Renal cortical epithelial cell (primary cell): ENCODE measurements at regions not wholly inside any gene's neighbourhood (a gene's known extent, or its start where the extent isn't known, plus 50 kb on each side); places are given as distances from the start of the nearest gene placed in this dataset.

Experiments
- DNase-seq: peaks from one replicate; pipeline ENCODE4 v3.0.0-alpha.2; 2011; ENCODE audit warnings: low read depth

DNA sequence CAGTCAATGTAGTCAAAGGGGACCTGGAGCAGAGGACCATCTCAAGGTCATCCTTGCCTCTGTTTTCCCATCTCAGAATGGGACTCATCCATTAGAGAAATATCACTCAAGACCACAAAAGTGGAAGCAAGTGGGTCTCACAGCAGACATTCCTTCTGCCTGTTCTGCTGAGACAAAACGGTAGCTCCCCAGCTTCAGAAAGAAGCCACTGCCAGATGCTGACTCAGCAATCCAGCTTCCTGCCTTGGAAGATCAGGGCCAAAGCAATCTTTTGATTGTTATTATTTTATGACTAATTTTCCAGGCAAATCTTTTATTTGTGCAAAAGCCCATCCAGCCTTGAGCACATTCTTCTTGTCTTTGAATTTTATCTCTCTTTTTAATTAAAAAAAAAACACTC, 86.8 kb downstream of the CCT6B start:
- no peak for DNase-seq

DNA sequence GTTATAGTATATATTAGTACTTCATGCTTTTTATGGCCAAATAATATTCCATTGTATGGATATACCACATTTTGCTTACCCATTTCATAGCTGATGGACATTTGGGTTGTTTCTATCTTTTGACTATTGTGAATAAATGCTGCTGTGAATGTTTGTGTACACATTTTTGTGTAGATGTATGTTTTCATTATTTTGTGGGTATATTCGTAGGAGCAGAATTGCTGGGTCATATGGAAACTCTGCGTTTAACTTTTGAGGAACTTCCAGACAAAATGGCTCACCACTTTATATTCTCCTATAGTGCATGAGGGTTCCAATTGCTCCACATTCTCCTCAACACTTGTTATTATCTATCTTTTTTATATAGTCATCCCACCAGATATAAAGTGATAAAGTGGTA, 88.6 kb downstream of the CCT6B start:
- DNase-seq = no peak

DNA sequence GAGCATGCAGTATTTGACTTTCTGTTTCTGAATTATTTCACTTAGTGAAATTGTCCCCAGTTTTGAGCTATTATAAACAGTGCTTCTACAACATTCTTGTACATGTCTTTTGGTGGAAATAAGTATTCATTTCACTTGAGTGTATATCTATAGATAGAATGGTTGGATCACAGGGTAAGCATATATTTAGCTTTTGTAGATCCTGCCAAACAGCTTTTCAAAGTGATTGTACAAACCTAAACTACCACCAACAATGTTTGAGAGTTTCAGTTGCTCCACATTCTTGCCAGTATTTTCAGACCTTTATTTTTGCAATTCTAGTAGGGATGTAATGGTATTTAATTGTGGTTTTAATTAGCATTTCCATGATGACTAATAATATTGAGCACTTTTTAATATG, 91.6 kb downstream of the CCT6B start:
- DNase-seq = no peak

DNA sequence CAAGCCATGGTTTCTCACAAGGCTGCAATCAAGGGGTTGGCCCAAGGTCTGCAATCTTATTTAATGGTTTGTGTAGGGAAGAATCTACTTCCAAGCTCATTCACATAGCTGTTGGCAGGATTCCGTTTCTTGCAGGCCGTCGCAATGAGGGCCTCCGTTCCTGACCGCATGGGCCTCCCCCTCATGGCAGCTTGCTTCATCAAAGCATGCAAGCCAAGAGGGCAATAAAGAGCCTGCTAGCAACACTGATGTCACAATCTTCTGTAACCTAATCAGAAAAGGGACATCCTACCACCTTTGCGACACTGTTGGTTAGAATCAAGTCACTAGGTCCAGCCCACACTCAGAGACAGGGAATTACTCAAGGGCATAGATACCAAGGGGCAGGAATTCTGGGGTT, 95.5 kb downstream of the CCT6B start:
- DNase-seq = no peak

DNA sequence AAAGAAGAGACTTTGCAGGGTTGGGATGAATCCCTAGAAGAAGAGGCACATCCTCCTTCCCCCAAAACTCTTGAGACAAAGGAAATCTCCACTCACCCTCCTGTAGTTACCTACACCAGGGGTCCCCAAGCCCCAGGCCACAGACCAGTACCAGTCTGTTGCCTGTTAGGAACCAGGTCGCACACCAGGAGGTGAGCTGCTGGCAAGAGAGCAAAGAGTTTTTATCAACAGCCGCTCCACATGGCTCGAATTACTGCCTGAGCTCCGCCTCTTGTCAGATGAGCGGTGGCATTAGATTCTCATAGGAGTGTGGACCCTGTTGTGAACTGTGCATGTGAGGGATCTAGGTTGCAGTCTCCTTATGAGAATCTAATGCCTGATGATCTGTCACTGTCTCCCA, 98.9 kb downstream of the CCT6B start:
- DNase-seq = no peak

DNA sequence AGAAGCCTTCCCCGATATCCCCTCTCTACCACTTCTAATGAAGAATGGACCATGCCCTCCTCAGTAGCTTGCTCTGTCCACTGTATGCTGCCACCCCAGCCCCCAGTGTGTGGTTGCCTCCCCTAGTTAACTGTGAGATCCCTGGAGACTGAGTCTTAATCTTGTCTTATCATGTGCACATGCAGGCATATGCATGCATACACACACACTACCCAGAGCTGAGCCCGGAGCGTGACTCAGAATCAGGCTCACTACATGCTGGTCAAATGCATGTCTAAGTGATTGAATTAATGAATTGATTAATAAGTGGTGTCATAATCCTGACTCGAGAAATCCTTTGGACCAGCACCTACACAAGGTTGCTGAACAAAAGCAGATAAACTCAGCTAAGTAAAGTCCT, 99.4 kb downstream of the CCT6B start:
- DNase-seq = no peak

DNA sequence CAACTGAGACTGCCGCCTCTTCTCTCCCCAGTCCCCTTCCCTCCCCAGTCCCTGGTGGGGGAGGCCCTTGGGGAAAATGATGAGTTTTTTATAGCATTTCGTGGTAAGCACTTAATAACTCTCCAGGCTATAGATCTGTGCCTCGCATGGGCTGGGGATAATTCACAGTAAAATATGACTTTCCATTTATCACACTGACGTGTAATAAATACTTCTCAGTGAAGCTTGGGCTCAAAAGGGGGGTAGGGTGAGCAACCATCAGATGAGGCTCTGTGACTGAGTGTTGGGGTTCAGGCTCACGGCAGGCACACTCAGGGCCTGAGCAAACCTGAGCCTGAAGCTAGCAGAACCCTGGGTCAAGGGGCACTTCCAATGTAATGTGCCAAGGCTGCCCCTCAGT, 101.6 kb downstream of the CCT6B start:
- DNase-seq = no peak

DNA sequence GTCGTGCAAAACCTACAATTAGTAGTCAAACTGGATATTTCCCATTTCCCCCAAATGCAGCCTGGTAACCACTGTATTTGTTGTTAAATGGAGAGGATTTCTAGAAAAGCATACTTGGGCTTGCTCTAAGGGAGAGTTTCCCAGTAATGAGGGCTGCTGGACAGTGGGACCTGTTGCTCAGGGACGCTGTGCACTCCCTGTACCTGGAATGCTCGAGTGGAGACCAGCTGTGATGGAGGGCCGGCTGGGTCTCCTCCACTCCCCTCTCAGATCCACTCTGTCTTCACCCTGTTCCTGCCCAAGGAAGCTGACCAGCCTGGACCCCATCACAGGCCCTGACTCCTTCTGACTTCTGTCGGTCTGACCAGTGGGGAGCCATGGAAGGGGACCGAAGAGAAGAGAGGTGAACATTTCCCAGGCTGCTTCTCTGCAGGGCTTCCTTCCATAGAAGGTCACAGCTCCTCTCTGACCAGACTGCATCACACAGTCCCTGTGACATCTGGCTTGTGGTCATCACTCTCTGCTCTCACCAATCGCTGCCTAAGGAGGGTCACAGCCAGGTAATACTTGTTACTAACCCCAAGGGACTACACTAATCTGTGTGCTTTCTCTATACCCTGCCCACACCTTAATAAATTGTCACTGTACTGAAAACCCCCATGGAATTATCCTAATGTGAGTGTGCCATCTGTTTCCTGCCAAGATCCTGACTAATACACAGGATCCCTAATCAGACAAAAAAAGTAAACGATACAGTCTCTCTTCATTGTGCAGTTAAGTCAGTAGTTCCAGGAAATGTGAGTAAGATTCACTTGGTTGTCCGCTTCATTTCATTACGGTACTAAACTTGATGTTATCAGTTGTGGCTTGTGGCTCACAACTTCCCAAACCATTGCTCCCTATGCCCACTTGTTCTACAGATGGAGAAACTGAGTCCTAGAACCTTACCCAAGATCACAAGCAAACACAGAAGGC, 102.4 kb downstream of the CCT6B start:
- DNase-seq = no peak

DNA sequence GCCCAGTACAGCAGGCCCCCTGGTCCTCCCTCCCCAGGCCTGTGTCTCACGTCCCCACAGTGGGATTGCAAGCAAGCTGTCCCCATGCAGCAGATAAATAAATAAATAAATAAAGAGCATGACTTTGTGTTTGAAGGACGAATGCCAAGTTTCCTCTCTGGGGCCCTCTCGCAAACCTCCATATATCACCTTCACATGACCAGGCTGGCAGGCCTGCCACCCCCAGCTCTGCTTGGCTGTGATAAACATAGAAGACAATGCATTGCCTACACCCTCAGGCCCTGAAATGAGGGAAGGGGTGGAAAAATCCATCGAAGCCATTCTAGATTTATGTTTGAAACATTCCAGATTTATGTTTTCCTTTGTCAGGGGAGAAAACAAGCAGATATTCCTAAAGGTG, 107.3 kb downstream of the CCT6B start:
- no peak for DNase-seq

DNA sequence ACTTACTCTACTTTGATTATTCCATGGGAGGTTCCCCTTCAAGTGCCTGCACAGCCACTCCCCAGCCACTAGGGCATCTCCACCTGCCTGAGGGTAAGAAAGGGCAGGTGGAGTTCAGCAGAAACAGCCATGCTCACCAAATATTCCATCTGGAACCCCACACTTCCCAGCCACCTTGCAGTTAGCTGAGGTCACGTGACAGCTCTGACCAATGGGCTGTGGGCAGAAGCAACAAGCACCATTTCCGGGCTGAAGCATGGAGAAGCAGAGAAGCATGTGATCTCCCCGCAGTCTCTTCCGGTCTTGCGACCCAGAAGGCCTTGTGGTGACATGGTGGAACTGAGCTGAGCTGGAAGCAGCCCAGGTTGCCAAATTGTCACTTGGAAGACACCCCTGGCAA, 108.6 kb downstream of the CCT6B start:
- DNase-seq = no peak

DNA sequence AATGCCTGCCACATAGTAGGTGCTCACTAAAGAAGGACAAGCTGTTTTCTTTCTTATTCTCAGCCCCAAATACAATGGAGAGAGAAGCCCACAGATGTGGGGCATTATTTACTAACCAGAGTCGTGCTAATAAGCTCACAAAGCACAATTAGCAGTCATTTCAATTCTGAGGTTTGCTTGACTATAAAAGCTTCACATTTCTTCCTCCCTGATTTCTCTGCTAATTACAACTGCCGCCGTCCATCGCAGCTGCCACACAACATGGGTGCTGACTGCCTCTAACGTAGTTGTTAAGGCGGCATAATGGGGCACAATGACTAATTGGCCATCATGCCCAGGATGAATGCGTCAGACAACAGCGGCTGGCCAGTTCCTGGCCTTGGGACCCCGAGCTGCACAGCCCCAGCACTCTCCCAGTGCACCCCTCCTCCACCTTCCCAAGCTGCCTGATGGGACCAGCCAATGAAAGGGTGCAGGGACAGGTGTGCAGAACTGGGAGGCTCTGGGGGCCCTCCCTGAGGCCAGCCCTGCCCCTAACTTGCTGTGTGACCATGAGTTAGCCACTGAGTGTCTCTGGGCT, 109.2 kb downstream of the CCT6B start:
- no peak for DNase-seq

DNA sequence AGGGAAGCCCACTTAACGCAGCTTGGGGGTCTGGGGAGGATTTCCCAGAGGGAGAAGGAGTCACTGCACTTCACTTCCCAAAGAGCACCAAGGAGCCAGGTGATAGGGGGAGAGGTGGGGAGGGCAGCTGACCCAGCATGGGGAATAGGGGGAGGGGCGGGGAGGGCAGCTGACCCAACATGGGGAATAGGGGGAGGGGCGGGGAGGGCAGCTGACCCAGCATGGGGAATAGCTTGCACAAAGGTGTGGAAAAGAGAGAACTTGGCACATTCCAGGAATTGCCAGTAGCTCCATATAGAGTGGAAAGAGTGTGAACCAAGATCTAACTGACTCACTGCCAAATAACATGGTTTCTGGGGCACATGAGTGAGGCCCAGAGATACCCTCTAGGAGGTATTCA, 110.3 kb downstream of the CCT6B start:
- DNase-seq = no peak

DNA sequence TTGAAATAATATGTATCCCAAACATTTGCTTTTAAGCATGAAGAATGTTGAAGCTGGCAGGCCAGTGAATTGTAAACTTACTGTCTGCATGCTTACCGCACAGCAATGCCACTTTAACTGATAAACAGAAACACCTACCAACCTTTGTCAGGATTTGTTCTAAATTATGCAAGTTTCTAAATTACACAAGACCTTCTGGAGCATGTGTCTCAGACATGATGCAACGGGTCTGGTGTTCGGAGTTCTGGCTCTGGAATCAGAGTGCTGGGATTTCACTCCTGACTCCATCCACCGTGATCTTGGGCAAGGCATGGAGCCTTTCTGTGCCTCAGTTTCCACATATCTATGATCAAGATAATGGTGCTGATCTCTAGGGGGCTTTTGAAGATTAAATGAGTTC, 111.2 kb downstream of the CCT6B start:
- DNase-seq = no peak

DNA sequence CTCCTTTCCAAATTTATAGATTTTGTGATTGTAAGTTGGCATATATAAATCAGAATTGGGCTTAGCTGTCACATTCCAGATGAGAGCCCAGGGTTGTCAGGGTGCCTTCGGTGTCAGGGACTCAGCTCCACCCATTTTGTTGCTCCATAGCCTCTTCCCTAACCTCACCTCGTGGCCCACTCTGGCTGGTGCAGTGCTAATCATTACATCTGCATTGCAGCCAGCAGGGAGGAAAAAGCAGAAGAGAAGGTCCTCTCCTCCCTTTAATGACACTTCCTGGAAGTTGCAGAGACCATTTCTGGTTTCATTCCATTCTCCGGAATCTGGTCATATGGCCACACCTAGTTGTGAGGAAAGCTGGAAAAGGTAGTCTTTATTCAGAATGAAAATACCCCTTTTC, 113.3 kb downstream of the CCT6B start:
- DNase-seq = no peak

DNA sequence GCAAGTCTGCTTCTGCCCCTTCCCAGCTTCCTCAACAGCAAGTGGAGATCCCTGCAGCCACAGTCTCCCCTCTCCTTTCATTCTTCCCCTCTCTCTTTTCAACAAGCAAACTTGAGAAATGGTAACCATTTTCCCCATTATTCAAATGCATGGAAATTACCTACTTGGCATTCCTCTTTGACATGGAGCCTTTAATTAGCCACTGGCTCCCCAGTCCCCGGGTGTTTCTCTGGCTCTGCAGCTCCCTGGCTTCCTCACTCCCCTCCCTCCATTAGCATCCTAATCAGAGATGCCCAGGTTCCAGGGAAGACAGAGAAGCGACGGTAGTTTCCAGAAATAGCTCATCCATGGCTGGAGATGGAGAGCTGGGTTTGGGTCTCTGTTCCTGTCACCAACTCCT, 116.0 kb downstream of the CCT6B start:
- no peak for DNase-seq

DNA sequence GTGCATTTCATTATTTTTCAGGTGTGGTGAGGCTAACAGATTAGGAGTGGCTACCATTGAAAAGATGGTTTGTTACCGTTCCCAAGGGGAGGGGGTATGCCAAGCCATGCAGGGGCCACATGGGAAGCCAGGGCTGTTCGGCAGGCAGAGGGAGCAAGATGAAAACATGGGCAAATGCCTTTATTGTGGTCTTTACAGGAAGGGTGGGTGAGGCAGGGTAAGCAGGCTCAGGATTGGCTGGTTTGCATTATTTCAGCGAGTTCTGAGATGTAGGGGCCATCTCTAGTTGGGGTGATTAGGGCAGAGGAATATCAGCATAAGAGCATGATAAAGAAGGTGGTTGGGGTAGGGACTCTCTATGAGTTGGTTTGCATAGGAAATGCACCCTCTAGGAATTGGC, 117.6 kb downstream of the CCT6B start:
- DNase-seq = no peak

DNA sequence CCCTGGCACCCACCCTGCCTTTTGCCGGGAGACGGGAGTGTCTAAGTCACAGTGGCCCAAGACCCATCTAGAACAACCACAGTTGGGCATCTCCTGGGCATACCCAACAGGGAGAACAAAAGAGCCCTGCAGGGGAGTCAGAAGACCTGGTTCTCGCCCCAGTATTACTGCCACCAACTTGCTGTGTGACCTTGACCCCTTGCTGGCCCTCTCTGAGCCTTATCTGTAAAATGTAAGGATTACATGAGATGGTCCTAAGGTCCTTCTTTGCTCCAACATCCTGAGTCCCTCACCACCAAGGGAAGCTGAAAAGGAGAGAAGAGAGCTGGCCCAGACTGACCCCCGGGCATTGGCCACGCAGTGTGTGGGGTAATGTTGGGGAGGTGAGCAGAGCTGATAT, 119.0 kb downstream of the CCT6B start:
- DNase-seq = no peak

DNA sequence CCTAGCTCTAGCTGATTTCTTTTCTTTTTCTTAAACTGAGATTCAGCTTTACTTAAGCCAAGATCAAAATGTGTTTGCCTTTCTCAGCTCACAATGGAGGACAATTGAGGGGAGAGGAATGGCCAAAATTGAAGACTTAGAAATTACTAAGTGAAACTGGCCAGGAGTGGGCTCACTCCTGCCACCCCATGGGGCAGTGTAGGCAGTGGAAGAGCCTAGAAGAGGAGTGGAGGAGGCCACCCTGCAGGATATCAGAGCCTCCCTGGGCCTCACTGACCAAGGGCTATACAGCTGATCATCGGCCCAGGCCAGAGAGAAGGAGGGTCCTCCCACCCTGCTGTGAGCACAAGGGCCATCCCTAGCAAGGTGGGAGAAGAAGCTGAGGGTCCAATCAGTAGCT, 119.8 kb downstream of the CCT6B start:
- no peak for DNase-seq

DNA sequence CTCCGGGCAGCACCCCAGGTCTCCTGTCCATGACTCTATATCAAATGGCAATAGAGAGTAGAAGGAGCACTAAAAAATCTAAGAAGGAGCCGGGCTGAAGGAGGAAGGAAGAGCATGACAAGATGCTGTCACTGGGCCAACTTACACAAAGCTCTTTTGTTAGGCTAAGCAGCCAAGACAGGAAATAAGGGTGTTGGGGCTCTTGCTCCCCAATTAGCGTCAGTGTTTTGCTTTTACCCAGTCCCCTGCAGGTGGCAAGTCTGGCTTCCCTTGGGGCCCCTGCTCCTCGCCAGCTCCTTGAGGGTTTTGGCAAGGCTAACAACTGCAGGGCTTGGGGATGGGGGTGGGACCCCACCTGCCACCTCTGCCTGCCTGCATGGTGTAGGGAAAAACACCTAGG, 120.5 kb downstream of the CCT6B start:
- DNase-seq = no peak

DNA sequence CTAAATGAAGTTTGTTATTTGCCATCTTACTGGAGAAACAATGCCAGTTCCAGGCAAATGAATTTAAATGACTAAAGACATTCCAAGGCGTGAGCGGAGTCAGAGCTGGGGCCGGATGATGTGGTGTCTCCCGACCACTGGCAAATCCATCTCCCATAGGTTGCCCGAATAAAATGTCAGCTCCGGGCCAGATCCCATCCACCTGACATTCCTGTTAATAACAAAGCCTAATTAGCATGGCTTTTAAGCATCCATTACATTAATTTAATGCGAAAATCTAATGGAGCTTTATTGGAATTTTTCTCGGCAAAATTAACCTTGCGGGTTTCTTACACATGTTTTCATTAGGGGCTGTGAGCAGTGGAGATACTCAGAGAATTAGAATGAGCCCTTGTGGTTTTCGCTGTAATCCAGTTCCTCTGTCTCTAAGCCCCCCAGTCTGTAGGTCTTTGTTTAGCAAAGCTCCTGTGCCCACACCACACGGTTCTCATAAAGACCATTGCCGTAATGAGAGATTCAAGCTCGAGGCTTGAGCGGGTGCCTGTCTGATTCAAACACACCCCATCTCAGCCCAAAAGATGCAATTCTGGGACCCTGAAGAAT, 123.3 kb downstream of the CCT6B start:
- no peak for DNase-seq

DNA sequence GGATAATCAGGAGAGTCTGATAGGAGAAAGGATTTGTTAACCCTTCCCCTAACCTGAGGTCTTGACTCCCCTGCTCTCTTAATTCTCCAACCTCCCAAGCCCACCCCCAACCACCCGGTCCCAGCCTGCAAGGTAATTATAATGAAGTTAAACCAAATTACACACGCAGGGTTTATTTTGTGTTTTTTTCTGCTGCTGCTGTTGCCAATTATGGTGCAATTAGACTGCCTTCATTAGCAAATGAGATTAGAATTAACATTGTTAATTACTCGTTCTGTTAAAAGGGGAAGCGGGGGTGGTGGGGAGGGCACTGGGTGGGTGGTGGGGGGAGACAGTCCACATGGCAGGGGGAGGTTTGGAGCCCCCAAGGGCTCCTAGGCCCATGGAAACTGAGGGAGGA, 128.9 kb downstream of the CCT6B start:
- DNase-seq = no peak

DNA sequence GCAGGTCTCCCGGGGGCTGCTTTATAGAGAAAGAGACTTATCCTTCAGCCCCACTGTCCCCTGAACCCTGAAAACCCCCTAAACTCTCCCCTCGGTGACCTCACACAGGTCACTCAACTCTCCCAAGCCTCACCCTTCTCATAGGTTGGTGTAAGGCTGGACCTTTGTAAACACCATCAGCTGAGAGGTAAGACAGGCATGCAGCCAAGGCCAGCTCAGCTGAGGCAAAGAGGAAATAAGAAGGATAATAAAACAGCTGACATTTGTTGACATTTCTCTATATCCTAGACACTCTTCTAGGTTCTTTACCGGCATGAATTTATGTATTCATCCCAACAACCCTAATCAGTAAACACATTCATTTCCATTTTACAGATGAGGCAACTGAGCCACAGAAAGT, 134.3 kb downstream of the CCT6B start:
- no peak for DNase-seq

DNA sequence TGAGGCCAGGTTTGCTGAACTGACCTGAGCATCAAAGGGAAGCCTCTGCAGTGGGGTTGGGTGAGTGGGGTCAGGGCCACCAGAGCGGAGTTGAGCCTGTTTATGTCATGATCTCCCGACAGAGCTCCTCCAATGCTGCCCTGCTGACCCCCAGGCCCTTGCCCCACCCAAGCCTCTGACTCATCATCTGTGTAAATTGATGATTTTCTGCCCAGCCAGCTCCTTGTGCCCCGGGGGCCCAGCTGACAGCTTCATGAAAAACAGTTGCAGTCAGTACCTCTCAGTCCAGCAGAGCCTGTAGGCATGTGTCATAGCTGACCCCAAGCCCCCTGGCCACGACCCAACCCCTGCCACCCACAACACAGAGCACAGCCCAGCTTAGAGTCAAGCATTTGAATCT, 134.9 kb downstream of the CCT6B start:
- no peak for DNase-seq
